ENCODE measurements at regions not wholly inside any gene's neighbourhood (a gene's known extent, or its start where the extent isn't known, plus 50 kb on each side); places are given as distances from the start of the nearest gene placed in this dataset.
A peak's percentile ranks its signal among the peaks of the same experiment; 100 is the strongest.

GRCh38 chr18:69257861-69258458 is 142.7 kb upstream of the DOK6 start:
- TF ChIP-seq, protein P1, sequence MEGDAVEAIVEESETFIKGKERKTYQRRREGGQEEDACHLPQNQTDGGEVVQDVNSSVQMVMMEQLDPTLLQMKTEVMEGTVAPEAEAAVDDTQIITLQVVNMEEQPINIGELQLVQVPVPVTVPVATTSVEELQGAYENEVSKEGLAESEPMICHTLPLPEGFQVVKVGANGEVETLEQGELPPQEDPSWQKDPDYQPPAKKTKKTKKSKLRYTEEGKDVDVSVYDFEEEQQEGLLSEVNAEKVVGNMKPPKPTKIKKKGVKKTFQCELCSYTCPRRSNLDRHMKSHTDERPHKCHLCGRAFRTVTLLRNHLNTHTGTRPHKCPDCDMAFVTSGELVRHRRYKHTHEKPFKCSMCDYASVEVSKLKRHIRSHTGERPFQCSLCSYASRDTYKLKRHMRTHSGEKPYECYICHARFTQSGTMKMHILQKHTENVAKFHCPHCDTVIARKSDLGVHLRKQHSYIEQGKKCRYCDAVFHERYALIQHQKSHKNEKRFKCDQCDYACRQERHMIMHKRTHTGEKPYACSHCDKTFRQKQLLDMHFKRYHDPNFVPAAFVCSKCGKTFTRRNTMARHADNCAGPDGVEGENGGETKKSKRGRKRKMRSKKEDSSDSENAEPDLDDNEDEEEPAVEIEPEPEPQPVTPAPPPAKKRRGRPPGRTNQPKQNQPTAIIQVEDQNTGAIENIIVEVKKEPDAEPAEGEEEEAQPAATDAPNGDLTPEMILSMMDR (IDR thresholded peaks at IDR 0.05; ENCODE audit: low read depth, low read length): no peak
- DNase-seq (ENCODE audit: extremely low read depth, low read depth): peak; percentile 72

GRCh38 chr18:69259282-69259681 is 141.4 kb upstream of the DOK6 start:
- TF ChIP-seq, protein P1 (IDR thresholded peaks at IDR 0.05; ENCODE audit: low read depth, low read length): no peak
- DNase-seq (ENCODE audit: extremely low read depth, low read depth): no peak

GRCh38 chr18:69261406-69261805 is 139.3 kb upstream of the DOK6 start:
- DNase-seq (ENCODE audit: extremely low read depth, low read depth): no peak

DNA sequence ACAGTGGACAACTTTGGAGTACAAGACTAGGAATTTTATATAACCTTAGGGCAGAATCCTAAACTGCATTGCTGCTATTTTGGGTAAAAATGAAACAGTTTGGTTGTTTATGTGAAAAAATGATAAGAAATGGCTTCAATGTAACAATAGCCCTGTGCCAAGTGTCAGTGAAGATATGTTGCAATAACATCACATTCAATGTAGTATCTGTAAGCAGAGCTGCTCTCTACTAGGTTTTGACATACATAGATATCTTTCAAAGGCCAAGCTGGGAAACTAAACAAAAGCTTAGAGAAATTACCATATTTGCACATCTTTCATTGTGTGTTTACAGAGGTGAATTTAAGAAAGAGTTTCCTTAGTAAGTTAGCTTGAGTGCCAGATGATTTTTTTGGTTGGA is 135.0 kb upstream of the DOK6 start:
- TF ChIP-seq, protein P1 (IDR thresholded peaks at IDR 0.05; ENCODE audit: low read depth, low read length): no peak
- no peak for DNase-seq (ENCODE audit: extremely low read depth, low read depth)

More at GRCh38 chr18:69261406-69261805, 139.3 kb upstream of the DOK6 start:
- TF ChIP-seq, protein P1 (IDR thresholded peaks at IDR 0.05; ENCODE audit: low read depth, low read length): no peak

- TF ChIP-seq, protein P1 (IDR thresholded peaks at IDR 0.05; ENCODE audit: low read depth, low read length): no peak
- no peak for DNase-seq (ENCODE audit: extremely low read depth, low read depth)
Observed at GRCh38 chr18:69267895-69268294, 132.8 kb upstream of the DOK6 start.

DNA sequence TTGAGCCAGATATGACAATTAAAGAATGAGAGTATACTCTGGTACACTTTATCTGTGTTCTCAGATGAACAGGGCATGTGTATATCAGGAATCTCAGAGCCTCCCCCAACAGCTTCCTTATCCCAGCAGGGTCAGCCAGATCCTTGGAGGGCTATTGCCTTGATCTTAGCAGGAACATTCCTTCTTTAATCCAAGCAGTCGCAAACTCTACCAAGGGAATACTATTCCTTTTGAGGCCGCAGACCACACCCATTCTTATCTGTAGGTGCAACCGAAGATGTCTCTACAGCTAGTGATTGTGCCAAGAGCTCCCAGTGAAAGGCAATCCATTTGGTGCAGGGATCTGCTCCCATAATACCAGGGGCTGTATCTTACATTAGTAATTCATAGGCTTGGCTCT is 118.3 kb upstream of the DOK6 start:
- TF ChIP-seq, protein P1 (IDR thresholded peaks at IDR 0.05; ENCODE audit: low read depth, low read length): no peak
- DNase-seq (ENCODE audit: extremely low read depth, low read depth): no peak

GRCh38 chr18:69291044-69291443 is 109.6 kb upstream of the DOK6 start:
- TF ChIP-seq, protein P1 (IDR thresholded peaks at IDR 0.05; ENCODE audit: low read depth, low read length): no peak
- no peak for DNase-seq (ENCODE audit: extremely low read depth, low read depth)

Measured in AG09319 (cell line).